Stimulated activated CD4-positive, alpha-beta T cell treated with anti-CD3 and anti-CD28 coated beads, Interleukin-1b, Interleukin-23, amount 100 ng/mL, for 48 hours (primary cell): ENCODE measurements at regions not wholly inside any gene's neighbourhood (a gene's known extent, or its start where the extent isn't known, plus 50 kb on each side); places are given as distances from the start of the nearest gene placed in this dataset.
"Not testable (repeated sequence)": the region's sequence is repeated elsewhere in the genome, so short reads cannot be mapped to it uniquely, and the experiment has no call there.

ENCODE experiments used
- DNase-seq: peaks from one replicate; pipeline ENCODE4 v3.0.0-alpha.2; 2020

DNA sequence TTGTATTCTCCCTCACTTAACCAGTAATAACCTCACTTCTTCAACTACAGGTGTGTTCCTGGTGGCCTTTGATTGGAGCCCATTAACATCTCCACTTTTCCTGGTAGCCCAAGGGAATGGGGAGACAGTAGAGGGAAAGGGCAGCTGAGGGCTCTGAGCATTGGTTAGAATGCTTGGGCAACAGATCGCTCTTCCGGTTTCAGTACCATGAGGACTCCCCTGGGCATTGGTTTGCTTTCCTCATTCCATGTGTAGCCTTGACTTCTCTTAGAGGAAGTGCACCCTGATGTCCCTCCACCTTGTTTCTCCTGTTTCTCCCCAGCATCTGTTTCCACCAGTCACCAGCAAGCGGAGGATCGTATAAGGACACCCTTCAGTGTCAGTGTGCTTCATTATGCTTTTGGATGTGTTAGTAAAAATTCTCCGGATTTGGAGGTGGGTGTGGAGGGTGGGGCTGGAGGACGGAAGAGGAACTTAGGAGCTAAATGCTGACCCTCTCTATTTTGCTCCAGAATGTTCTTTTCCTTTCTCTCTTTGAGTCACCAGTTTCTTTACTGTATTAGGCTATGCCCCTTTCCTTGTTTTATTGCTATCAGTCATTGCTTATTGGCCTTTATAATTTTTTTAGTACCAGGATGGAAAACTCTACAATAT lies 50.6 kb upstream of the ZNG1B start:
- not testable (repeated sequence) for DNase-seq

DNA sequence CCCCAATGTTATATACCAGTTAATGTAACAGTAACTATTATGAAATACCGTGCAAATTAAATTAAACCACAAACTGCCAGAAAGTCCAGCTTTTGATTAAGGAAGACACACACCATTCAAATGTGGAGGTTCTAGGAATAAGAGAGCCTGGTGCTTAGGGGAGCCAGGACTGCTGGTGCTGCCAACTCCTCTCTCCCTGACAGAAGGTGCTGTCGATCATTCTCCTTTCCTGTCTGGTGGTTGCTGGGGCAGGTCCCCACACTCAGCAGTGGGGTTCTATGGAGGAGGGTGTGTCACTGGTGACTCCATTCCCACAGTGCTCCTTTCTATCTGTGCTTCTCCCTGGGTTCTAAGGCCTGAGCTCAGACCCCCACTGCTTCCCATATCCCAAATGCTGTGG lies 57.9 kb upstream of the ZNG1B start:
- not testable (repeated sequence) for DNase-seq

DNA sequence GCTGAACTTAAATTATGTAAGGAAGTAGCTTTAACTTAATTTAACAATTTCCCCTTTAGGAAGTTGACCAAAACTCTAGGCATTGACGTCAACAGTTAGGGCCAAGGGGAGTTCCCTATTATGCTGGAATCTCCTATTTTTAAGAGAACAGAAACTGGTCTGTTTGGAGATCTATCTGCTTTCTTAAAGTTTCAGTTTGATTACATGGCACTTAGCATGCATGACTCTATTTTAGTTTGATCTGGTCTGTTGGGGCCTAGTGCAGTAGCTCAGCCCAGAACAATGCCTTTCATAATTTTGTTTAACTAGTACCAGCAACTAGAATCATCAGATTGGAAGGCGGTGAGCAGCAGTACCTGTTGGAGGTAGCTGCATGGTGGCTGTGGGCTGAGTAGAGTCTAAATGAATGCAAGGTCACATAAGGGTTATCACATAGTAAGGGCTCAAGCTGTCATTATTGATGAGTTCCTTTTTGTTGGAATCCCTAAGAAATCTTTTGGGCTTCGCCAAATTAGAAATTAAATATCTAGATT lies 60.5 kb upstream of the ZNG1B start:
- DNase-seq = no peak

DNA sequence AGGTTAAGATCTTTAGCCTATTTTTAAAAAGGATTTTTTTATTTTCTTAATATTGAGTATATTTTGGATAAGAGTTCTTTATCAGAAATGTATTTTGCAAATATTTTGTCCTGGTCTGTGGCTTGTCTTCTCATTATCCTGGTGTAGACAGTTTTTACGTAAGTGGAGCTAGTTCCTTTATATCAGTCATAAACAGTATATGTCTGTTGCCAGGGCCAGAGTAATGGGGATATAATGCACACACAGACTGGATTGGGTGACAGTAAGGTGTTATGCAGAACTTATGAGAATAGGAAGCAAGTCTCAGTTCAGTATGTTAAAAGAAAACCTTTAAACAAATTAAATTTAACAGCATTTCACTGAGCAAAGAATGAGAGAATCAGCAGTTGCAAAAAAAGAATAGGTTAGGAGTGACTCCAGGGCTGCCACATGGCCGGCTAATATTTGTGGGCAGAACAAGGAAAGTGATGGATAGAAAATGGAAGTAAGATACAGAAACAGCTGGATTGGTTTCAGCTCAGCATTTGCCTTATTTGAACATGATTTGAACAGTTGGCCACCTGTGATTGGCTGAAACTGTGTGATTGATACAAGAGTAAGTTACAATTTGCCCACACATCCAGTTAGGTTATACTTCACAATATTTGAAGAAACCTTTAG lies 61.1 kb upstream of the ZNG1B start:
- DNase-seq = no peak

DNA sequence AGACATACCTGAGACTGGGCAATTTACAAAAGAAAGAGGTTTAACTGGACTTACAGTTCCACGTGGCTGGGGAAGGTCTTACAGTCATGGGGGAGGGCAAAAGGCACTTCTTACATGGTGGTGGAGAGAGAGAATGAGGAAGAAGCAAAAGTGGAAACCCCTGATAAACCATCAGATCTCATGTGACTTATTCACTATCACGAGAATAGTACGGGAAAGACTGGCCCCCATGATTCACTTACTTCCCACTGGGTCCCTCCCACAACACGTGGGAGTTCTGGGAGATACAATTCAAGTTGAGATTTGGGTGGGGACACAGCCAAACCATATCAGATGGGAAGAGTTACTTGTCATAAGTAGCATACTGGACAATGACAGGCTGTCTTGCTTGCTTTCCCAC lies 62.6 kb upstream of the ZNG1B start:
- DNase-seq = not testable (repeated sequence)

DNA sequence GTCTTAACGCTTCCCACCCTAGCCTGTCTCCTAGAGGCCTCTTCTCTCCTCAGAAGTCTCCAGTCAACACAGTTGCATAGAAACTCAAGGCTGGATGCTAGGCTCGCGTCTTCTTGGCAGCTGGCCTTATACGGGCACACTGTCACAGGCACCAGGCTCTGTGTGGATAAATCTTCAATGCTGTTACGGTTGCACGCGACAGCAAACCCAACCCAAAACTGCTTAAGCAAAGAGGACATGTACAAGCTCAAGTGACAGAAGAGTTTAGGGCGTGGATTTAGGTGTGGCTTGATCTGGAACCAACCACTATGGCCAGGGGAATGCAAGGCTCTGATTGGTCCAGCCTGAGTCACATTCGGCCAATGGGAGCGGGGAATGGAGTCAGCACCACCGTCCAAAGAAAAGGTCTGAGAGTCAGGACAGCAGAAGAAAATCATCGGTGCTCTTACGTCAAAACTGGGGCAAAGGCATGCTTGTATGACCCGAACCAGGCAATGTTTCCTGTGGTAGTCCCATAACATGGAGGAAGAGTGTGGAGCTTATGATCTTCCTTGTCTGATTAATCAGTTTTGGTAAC lies 65.1 kb upstream of the ZNG1B start:
- DNase-seq = not testable (repeated sequence)

DNA sequence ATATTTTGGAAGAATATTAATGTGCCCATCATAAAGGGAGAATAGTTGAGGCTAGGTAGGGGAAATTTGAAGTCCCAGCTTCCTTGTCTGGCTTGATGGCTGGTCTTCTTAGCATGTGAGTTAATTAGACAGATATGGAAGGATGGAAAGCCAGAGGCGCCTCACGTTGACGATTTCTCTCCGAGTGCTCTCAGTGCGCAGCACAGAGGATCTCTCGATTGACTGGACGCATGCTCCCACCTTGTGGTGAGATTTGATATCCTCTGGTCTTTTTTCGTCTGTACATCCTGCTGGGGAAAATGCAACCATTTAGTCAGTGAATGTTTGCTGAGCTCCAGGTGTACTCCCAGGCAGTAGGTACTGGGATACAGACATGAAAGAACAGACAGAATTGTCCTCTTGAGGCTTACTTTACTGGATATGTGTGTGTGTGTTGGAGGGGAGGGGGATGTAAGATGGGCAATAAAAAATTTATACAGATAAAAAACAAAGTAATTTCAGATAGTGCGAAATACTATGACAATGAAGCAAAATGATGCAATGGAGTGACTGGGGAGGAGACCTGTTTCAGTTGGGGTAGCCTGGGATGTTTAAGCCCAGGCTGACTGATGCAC lies 66.9 kb upstream of the ZNG1B start:
- DNase-seq = peak; percentile 65

DNA sequence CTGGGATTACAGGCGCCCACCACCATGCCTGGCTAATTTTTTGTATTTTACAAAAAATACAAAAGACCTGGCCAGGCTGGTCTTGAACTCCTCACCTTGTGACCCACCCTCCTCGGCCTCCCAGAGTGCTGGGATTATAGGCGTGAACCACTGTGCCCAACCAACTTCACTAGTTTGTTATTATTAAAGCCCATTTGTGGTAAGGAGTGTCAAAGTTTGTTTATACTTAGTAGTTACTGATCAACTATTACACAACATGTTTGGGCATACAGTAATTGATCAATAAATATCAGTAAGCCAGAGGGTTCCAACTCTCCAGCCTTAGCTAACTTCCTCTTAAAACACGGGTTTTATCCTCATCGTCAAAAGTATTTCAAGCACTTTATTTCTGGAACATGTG lies 67.5 kb upstream of the ZNG1B start:
- no peak for DNase-seq

DNA sequence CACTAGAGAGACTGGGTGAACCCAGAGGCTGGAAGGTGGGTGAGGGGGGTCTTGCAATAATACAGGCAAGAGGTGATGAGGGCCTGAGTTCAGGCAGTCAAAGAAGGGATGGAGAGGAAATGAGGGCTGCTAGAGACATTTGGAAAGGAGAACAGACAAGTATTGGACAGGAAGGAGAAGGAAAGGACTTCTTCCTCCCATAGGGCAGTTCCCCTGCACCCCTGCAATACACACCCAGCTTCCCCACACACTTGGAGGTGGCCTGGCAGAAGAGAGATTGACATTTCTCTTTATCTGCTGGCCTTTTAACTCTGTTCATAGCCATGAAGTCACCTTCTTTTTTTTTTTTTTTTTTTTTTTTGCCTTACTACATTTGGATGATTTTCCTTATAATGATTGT lies 68.9 kb upstream of the ZNG1B start:
- DNase-seq = not testable (repeated sequence)

DNA sequence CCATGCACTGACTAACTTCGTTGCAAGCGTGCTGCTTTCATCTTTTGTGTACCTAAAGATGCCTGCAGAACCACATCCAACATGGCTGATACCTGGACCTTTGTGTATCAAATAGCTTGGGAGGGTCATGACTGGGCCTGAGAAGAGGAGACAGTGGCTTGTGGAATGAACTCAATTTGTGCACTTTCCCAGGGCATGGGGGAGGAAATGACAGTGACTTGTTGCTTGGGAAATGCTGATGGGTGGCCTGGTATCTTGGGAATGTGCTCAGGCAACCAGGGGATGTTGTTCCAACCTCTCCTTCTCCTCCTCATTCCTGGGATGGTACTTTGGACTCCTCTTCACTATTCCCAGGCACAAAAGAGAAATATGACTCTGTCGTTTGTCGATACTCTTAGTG lies 70.7 kb upstream of the ZNG1B start:
- not testable (repeated sequence) for DNase-seq

DNA sequence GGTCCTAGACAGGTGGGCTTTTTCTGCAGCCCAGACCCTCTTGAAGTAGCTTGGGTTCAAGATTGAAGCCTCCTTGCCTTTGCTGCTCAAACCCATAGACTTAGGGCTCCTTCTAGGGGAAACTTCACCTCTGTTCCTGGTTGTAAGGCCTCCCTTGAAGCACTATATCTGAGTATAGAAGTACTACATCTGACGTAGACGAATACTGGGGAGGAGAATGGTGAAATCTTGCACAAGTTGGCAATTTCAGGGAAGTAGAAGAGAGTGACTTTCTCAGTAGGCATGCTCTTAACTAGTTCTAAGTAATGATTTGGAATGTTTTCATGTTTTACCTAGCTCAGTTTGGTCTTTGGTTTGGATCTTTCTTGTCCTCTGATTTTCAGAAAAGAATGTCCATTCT lies 71.7 kb upstream of the ZNG1B start:
- DNase-seq = not testable (repeated sequence)

DNA sequence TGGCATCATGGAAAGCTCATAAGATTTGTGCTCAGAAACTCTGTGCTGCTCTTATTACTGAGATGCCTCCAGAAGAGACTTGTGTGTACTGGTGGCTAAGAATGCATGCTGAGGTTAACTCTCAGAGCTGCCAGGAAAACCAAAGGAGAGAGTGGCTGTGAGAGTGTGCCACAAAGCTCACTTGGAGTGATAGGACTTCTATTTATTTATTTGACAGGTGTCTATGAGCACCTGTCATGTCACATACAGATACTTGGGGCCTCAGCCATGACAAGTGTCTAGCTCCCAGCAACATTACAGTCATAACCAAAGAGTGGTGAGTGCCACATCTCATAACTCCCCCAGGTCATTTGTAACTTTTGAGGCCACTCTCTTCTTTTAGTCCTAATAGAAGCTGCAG lies 72.2 kb upstream of the ZNG1B start:
- DNase-seq = not testable (repeated sequence)

DNA sequence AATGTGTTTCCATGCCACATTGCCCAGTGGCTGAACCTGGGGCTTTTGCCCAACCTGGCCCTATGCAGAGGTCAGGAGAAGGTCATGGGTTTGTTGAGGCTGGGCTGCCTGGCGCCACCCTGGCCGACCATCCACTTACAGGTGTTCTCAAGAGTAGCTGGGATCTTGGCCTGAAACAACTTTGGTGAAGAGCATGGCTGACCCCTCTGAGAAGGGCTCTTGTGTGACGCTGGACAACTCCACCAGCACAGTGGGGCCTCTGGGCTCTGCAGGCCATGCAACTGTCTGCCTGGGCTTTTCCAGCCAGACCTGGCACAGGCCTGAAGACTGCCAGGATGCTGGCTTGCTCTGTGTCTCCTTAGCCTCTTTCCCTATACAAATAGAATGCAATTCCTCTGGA lies 76.4 kb upstream of the ZNG1B start:
- no peak for DNase-seq

DNA sequence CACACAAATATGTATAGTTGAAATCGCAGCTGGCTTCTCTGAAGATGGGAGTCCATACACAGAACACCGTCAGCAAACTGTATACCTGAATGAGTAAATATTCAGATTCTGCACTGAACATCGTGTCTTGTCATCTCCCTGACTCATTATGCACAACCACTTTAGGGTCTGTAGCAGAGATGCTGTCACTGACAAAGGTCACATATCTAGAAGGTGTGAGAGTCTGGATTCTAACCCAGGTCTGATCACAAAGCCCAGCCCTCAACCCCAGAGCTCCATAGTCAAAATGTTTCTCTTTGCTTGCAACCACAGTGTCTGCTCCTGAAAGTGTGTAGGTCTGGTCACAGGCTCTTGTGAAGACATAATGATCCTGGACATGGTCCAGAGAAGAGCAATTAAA lies 78.3 kb upstream of the PAX8 start:
- DNase-seq = peak; percentile 34

DNA sequence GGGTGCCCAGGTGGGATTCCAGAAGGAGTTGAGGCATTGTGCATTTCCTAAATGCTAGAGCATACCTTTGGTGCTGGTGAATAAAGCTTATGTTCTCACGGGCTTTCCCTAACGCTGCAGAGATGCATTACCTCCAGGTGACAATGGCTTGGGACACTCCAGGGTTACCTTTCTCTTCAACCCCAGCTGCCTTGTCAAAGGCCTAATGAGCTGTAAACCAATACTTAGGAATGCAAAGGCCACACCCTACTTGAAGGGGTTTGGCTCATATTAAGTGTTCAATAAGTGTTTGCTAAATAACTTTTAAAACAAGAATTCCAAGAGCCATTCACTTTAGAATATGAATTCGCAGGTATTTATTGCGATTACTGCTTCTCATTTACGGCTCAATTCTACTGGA lies 77.6 kb upstream of the PAX8 start:
- DNase-seq = not testable (repeated sequence)

DNA sequence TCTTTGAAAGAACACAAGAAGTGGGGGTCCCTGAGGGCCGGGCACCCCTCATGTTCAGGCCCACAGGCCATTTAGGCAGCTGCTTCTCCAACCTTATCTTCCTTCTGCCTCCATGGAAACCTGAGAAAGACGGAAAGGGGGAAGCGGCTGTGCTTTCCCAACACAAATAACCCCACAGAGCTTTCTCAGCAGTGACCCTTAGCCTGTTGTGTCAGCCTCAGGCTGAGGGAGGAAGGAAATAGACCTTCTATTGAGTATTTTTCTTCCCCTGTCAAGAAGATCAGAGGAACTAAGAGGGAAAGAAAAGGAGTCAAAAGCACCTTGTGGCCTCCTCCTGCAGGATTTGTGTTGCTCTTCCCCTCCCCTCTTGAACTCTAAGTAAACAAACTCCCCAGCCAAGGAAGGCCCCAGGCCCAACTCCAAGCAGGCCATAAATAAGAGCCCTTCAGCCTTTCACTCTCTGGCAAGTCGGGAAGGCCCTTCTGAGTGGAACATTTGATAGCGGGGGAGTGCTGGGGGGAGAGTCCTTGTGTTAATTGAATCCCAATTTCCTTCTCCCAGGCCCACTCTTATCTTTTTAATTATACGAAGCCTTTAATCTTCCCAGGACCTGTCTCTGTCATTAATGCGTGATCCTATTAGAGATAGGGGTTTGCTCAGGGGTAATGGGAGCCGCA lies 76.8 kb upstream of the PAX8 start:
- not testable (repeated sequence) for DNase-seq

DNA sequence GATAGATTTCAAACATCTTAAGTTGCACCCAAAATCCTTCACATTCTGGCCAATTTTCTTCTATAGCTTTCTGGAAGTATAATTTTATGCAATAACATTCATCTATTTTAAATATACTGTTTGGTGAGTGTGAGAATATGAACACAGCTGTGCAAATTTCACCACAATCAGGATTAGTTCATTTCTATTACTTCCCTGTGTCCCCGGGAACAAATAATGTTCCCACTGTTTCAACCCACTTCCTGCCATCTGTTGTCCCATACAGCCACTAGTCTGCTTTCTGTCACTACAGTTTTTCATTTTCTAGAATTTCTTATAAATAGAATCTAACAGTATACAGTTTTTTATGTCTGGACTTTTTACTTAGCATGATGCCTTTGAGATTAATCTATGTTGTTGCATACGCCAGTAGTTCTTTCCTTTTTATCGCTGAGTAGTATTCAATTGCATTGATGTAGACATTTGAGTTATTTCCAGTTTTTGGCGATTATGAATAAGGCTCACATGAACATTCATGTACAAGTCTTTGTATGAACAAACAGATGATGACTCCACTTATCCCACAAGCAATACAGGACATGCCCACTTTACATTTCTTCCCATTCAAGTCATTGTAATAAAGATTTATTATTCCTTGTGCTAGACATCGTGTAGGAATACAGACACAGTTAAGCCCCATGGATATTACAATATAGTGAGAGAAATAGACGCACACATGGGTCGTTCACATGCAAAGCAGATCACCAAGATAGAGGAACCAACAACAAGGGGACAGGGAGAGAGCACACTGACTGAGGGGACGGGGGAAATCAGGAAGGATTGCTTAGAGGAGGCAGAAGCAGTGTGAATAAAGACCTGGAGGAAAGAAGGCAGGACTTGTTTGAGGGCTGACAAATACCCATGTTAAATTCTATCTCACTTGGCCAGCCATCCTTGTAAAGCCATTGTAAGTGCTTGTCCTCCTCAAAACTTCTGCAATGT lies 72.9 kb upstream of the PAX8 start:
- no peak for DNase-seq

DNA sequence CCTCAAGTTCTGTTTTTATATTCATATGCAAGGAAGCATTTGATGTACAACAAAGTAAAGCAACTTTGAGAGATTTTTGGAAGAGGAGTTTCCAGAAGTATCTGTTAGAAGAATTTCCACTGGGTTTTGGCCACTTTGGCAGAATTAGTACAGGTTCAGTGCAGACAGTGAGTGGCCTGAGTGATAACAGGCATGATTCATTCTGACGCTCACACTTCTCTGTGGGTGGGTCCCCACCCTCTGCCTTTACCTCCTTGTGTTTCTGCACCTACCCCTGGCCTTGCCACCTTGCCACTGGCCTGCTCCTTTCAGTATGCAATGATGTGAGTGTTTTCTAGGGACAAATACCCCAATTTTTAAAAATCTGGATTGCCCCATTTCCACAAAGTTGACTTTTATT lies 65.1 kb upstream of the PAX8 start:
- DNase-seq = not testable (repeated sequence)

DNA sequence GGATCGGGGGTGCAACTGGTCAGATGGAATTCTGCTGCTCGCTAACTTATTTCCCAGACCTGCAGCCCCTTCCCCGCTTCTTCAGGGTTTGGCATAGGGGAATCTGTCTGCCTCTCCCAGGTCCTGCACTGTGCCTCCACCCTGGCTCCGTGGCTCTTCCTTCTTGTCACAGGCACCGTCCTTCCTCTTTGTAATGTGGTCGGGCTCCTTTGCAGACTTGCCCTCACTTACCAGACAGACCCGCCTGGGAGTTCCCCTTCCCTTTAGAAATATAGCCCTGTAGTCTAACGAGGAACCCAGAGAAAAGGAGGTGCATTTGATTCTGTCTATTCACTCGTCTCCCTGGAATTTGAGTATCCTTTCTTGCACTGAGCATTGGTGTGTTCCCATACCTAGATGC lies 63.9 kb upstream of the PAX8 start:
- DNase-seq = no peak

DNA sequence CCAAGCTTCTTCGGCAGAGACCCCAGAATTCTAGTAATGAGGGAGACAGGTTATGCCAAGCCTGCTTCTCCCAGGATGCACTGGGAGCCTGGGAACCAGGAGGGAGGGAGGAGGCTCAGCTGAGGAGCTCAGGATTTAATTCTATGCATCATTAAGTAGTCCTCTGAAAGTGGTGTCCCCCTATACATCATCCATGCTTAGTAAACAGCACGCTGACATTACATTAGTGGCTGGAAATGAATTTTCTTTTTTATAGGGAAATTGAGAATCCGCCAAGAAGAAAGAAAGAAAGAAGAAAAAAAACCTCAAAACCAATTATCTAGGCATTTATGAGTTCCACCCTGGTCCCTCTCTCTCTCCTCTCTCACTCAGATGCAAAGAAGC lies 63.1 kb upstream of the PAX8 start:
- not testable (repeated sequence) for DNase-seq

DNA sequence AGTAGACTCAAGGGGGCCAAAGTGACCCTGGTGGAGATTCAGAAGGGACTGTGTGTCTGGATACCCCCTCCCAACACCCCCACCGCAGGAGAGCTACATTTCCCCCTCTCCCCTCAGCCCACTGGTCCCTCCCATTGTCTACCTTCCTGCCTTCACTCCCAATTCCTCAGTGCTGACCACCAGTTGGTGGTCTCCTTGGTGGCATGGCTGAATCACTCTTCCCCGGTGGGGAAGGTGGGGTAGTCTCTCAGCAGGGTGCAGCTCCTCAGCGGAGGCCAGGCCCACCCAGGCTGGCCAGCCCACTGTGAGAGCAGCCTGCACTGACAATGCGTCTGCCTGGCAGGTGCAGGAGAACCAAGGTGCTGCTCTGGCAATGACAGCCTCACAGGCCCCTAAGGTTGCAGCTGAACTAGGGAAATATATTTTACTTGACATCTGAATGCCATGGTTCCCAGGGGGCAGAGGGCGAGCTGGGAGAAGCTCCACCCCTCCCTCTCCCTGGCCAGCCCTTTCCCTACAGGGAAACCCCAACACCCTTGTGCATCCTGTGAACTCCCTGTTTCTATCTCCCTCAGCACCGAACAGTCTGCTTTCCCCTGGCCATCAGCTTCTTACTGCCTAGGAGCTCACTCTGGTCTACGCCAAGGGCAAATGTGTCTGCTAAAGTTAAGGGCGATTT lies 62.6 kb upstream of the PAX8 start:
- no peak for DNase-seq
